ENCODE measurements at regions not wholly inside any gene's neighbourhood (a gene's known extent, or its start where the extent isn't known, plus 50 kb on each side); places are given as distances from the start of the nearest gene placed in this dataset.

- Histone ChIP-seq H3K27me3 (ENCODE audit: insufficient read depth, low read length, poor library complexity) (no peaks in the 10 kb centered on the region), H3K27ac (ENCODE audit: low read depth, low read length) (no peak overlapping the region), H2BK5ac (ENCODE audit: low read length) (no peak overlapping the region)
Measured at GRCh38 chr16:27634779-27635178, 84.8 kb downstream of the KATNIP start.

GRCh38 chr16:27636453-27637240 is 86.7 kb downstream of the KATNIP start:
- Histone ChIP-seq H2BK15ac (replicated peaks; ENCODE audit: low read depth) (no peak overlapping the region), H3K4me1 (ENCODE audit: control insufficient read depth, low read depth, low read length) (no peaks in the 10 kb centered on the region), H2AK5ac (ENCODE audit: low read length) (no peak overlapping the region), H3K18ac (ENCODE audit: low read length) (no peak overlapping the region), H3K27me3 (ENCODE audit: insufficient read depth, low read length, poor library complexity) (no peaks in the 10 kb centered on the region), H3K4ac (ENCODE audit: low read depth, low read length) (no peak overlapping the region), H3K9ac (ENCODE audit: low read length) (no peak overlapping the region), H4K5ac (ENCODE audit: low read length) (no peak overlapping the region), H3K79me2 (ENCODE audit: control insufficient read depth, insufficient read depth, low read length) (no peaks in the 10 kb centered on the region), H3K4me2 (ENCODE audit: low read length) (no peak overlapping the region), H2BK120ac (ENCODE audit: low read depth, low read length) (no peak overlapping the region), H2BK5ac (ENCODE audit: low read length) (no peak overlapping the region), H3K4me3 (ENCODE audit: low read length) (no peak overlapping the region), H3K79me1 (ENCODE audit: low read length) (no peaks in the 10 kb centered on the region), H3K23ac (ENCODE audit: low read length) (no peak overlapping the region), H3K36me3 (ENCODE audit: control insufficient read depth, insufficient read depth, low read length) (no peaks in the 10 kb centered on the region), H4K8ac (ENCODE audit: low read depth, low read length) (no peak overlapping the region), H3K56ac (ENCODE audit: low read length) (no peak overlapping the region), H3K27ac (ENCODE audit: low read depth, low read length) (no peak overlapping the region)
- no CpG with 5 or more reads among the region's 7 CpGs for WGBS (ENCODE audit: extremely low coverage, insufficient coverage, low lambda C conversion rate)
- no peak for DNase-seq

More at GRCh38 chr16:27634779-27635178, 84.8 kb downstream of the KATNIP start:
- Histone ChIP-seq H3K4me2 (ENCODE audit: low read length) (no peak overlapping the region), H3K4ac (ENCODE audit: low read depth, low read length) (no peak overlapping the region), H4K8ac (ENCODE audit: low read depth, low read length) (no peak overlapping the region), H2BK15ac (replicated peaks; ENCODE audit: low read depth) (no peak overlapping the region), H3K18ac (ENCODE audit: low read length) (no peak overlapping the region), H3K56ac (ENCODE audit: low read length) (no peak overlapping the region), H4K5ac (ENCODE audit: low read length) (no peak overlapping the region), H3K79me2 (ENCODE audit: control insufficient read depth, insufficient read depth, low read length) (no peaks in the 10 kb centered on the region), H2BK120ac (ENCODE audit: low read depth, low read length) (no peak overlapping the region), H3K9ac (ENCODE audit: low read length) (no peak overlapping the region), H3K4me3 (ENCODE audit: low read length) (no peak overlapping the region), H3K4me1 (ENCODE audit: control insufficient read depth, low read depth, low read length) (no peaks in the 10 kb centered on the region), H3K79me1 (ENCODE audit: low read length) (no peaks in the 10 kb centered on the region), H3K23ac (ENCODE audit: low read length) (no peak overlapping the region), H2AK5ac (ENCODE audit: low read length) (no peak overlapping the region), H3K36me3 (ENCODE audit: control insufficient read depth, insufficient read depth, low read length) (no peaks in the 10 kb centered on the region)
- no peak for DNase-seq
- no CpG with 5 or more reads among the region's 8 CpGs for WGBS (ENCODE audit: extremely low coverage, insufficient coverage, low lambda C conversion rate)

GRCh38 chr16:27638833-27639560 is 89.1 kb downstream of the KATNIP start:
- no peak overlapping the region for H3K4me3 ChIP-seq (ENCODE audit: low read length)
- H3K79me1 ChIP-seq (ENCODE audit: low read length), result no peaks in the 10 kb centered on the region
- H3K9ac ChIP-seq (ENCODE audit: low read length), result no peak overlapping the region
- DNase-seq, result no peak
- H3K27me3 ChIP-seq (ENCODE audit: insufficient read depth, low read length, poor library complexity), result no peaks in the 10 kb centered on the region
- H3K18ac ChIP-seq (ENCODE audit: low read length), result no peak overlapping the region
- no peak overlapping the region for H3K56ac ChIP-seq (ENCODE audit: low read length)
- no peak overlapping the region for H2BK120ac ChIP-seq (ENCODE audit: low read depth, low read length)
- no peak overlapping the region for H2BK15ac ChIP-seq (replicated peaks; ENCODE audit: low read depth)
- H3K23ac ChIP-seq (ENCODE audit: low read length), result no peak overlapping the region
- H3K27ac ChIP-seq (ENCODE audit: low read depth, low read length), result no peak overlapping the region
- H4K5ac ChIP-seq (ENCODE audit: low read length), result no peak overlapping the region
- H3K36me3 ChIP-seq (ENCODE audit: control insufficient read depth, insufficient read depth, low read length), result no peaks in the 10 kb centered on the region
- H2BK5ac ChIP-seq (ENCODE audit: low read length), result no peak overlapping the region
- H3K4me1 ChIP-seq (ENCODE audit: control insufficient read depth, low read depth, low read length), result no peaks in the 10 kb centered on the region
- H3K4ac ChIP-seq (ENCODE audit: low read depth, low read length), result no peak overlapping the region
- no peaks in the 10 kb centered on the region for H3K79me2 ChIP-seq (ENCODE audit: control insufficient read depth, insufficient read depth, low read length)
- H3K4me2 ChIP-seq (ENCODE audit: low read length), result no peak overlapping the region
- no peak overlapping the region for H4K8ac ChIP-seq (ENCODE audit: low read depth, low read length)
- no CpG with 5 or more reads among the region's 15 CpGs for WGBS (ENCODE audit: extremely low coverage, insufficient coverage, low lambda C conversion rate)
- no peak overlapping the region for H2AK5ac ChIP-seq (ENCODE audit: low read length)

GRCh38 chr16:27639561-27640276 is 89.8 kb downstream of the KATNIP start:
- DNase-seq, result peak; percentile 70
- Histone ChIP-seq H3K4me2 (ENCODE audit: low read length) (no peak overlapping the region), H3K27me3 (ENCODE audit: insufficient read depth, low read length, poor library complexity) (no peaks in the 10 kb centered on the region), H3K79me1 (ENCODE audit: low read length) (no peaks in the 10 kb centered on the region), H3K4me1 (ENCODE audit: control insufficient read depth, low read depth, low read length) (no peaks in the 10 kb centered on the region), H4K5ac (ENCODE audit: low read length) (no peak overlapping the region), H4K8ac (ENCODE audit: low read depth, low read length) (no peak overlapping the region), H3K4me3 (ENCODE audit: low read length) (no peak overlapping the region), H3K9ac (ENCODE audit: low read length) (no peak overlapping the region), H2BK15ac (replicated peaks; ENCODE audit: low read depth) (no peak overlapping the region), H2AK5ac (ENCODE audit: low read length) (no peak overlapping the region), H3K36me3 (ENCODE audit: control insufficient read depth, insufficient read depth, low read length) (no peaks in the 10 kb centered on the region), H3K79me2 (ENCODE audit: control insufficient read depth, insufficient read depth, low read length) (no peaks in the 10 kb centered on the region), H3K27ac (ENCODE audit: low read depth, low read length) (no peak overlapping the region), H3K18ac (ENCODE audit: low read length) (no peak overlapping the region), H3K4ac (ENCODE audit: low read depth, low read length) (no peak overlapping the region), H2BK120ac (ENCODE audit: low read depth, low read length) (no peak overlapping the region), H2BK5ac (ENCODE audit: low read length) (no peak overlapping the region), H3K23ac (ENCODE audit: low read length) (no peak overlapping the region), H3K56ac (ENCODE audit: low read length) (no peak overlapping the region)
- WGBS (ENCODE audit: extremely low coverage, insufficient coverage, low lambda C conversion rate), result no CpG with 5 or more reads among the region's 7 CpGs

- peak; percentile 52 for DNase-seq
Measured at GRCh38 chr16:27640277-27640600, 90.3 kb downstream of the KATNIP start.

More at GRCh38 chr16:27640277-27640600, 90.3 kb downstream of the KATNIP start:
- Histone ChIP-seq H3K23ac (ENCODE audit: low read length) (no peak overlapping the region), H2BK120ac (ENCODE audit: low read depth, low read length) (no peak overlapping the region), H3K4me1 (ENCODE audit: control insufficient read depth, low read depth, low read length) (no peaks in the 10 kb centered on the region), H3K27ac (ENCODE audit: low read depth, low read length) (no peak overlapping the region), H2BK5ac (ENCODE audit: low read length) (no peak overlapping the region), H3K4ac (ENCODE audit: low read depth, low read length) (no peak overlapping the region), H3K36me3 (ENCODE audit: control insufficient read depth, insufficient read depth, low read length) (no peaks in the 10 kb centered on the region), H2AK5ac (ENCODE audit: low read length) (no peak overlapping the region), H4K5ac (ENCODE audit: low read length) (no peak overlapping the region), H3K4me2 (ENCODE audit: low read length) (no peak overlapping the region), H4K8ac (ENCODE audit: low read depth, low read length) (no peak overlapping the region), H3K18ac (ENCODE audit: low read length) (no peak overlapping the region), H3K4me3 (ENCODE audit: low read length) (no peak overlapping the region), H3K56ac (ENCODE audit: low read length) (no peak overlapping the region), H3K79me2 (ENCODE audit: control insufficient read depth, insufficient read depth, low read length) (no peaks in the 10 kb centered on the region), H2BK15ac (replicated peaks; ENCODE audit: low read depth) (no peak overlapping the region), H3K27me3 (ENCODE audit: insufficient read depth, low read length, poor library complexity) (no peaks in the 10 kb centered on the region), H3K79me1 (ENCODE audit: low read length) (no peaks in the 10 kb centered on the region), H3K9ac (ENCODE audit: low read length) (no peak overlapping the region)
- WGBS (ENCODE audit: extremely low coverage, insufficient coverage, low lambda C conversion rate), result no CpG with 5 or more reads among the region's 6 CpGs
